Cerebellar cortex (tissue), 1 donor: ENCODE measurements at regions not wholly inside any gene's neighbourhood (a gene's known extent, or its start where the extent isn't known, plus 50 kb on each side); places are given as distances from the start of the nearest gene placed in this dataset.
A peak's percentile ranks its signal among the peaks of the same experiment; 100 is the strongest.

Experiments used
- DNase-seq: peaks from one replicate; pipeline ENCODE4 v3.0.0-alpha.2; 2015; ENCODE audit warnings: low spot score

- no peak for DNase-seq
Observed at GRCh38 chr14:21735200-21735599, 61.6 kb upstream of the OR4E1 start.

GRCh38 chr14:21734457-21735074 is 60.9 kb upstream of the OR4E1 start:
- DNase-seq, result peak; percentile 40

DNA sequence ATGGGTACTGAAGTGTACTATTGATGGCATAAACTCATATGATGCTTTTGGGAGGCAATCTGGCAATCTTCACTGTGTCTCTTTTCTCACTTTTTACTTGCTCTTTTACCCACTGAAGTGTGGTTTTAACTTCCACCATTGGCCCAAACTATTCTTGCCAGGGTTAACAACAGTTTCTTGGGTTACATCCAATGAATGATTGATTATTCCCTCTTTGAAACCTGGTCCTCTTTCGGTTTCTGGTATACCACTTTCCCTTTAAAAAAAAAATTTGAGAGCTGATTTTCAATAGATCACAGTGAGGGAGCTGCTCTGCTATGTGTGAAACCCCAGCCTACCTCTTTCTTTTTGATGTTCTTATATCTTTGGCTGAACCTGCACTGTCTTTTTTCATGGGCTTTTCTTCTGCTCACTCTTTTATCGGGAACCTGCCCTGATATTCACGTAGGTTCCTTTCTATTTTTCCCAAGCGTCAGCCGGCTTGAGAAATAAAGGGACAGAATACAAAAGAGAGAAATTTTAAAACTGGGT is 56.1 kb upstream of the OR4E1 start:
- no peak for DNase-seq

GRCh38 chr14:21725250-21725649 is 51.6 kb upstream of the OR4E1 start:
- no peak for DNase-seq

DNA sequence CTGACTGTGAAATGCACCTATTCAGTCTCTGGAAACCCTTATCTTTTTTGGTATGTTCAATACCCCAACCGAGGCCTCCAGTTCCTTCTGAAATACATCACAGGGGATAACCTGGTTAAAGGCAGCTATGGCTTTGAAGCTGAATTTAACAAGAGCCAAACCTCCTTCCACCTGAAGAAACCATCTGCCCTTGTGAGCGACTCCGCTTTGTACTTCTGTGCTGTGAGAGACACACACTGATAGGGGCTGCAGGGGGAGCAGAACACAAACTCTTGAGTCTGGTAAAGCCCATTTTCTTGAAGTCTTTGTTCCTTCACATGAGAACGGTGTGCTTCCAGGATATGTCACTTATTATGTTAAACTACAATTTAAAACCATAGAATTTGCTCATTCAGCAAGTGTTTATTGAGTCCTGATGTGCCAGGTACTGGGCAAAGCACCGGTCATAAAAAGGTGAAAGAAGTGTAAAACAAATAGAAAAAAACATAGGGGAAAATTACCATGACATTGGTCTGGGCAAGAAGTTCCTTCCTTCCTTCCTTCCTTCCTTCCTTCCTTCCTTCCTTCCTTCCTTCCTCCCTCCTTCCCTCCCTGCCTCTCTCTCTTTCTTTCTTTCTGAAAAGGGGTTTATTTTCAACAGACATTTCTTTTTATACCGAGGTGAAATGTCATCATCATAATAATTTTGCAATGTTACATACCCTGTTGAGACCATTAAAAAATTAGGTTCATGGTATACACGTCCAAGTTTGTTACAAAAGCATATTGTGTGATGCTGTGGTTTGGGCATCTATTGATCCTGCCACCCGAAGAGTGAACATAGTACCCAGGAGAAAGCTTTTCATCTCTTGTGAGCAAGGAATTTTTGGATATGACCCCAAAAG is 50.7 kb upstream of the OR4E1 start:
- no peak for DNase-seq

GRCh38 chr14:21723431-21724045 is 49.9 kb upstream of the OR4E1 start:
- DNase-seq, result peak; percentile 26
